ENCODE measurements at regions not wholly inside any gene's neighbourhood (a gene's known extent, or its start where the extent isn't known, plus 50 kb on each side); places are given as distances from the start of the nearest gene placed in this dataset.
"Not testable (repeated sequence)": the region's sequence is repeated elsewhere in the genome, so short reads cannot be mapped to it uniquely, and the experiment has no call there.

- Histone ChIP-seq H3K9me1 (ENCODE audit: control insufficient read depth, extremely low read depth, insufficient read depth, low read length) (no peaks in the 10 kb centered on the region), H3K36me3 (ENCODE audit: control insufficient read depth in 2 of 2, extremely low read depth in 1 of 2, insufficient read depth in 2 of 2, low read length in 2 of 2) (no peaks in the 10 kb centered on the region), H3K79me2 (ENCODE audit: control insufficient read depth, insufficient read depth, low read length) (no peaks in the 10 kb centered on the region), H3K9ac (ENCODE audit: control insufficient read depth, extremely low read depth, insufficient read depth, low read length) (no peak overlapping the region), H3K4me2 (ENCODE audit: control insufficient read depth, extremely low read depth, insufficient read depth, low read depth, low read length) (no peak overlapping the region), H2AFZ (ENCODE audit: control insufficient read depth, low read length) (no peak overlapping the region), H3K27ac (ENCODE audit: control insufficient read depth, insufficient read depth, low read length) (no peak overlapping the region), H3K4me3 (ENCODE audit: control insufficient read depth in 2 of 3, extremely low read depth in 1 of 3, insufficient read depth in 2 of 3, low read depth in 1 of 3, low read length in 3 of 3) (no peak overlapping the region), H3K9me3 (ENCODE audit: control insufficient read depth, low read depth, low read length) (no peaks in the 10 kb centered on the region), H4K20me1 (ENCODE audit: control insufficient read depth, extremely low read depth, insufficient read depth, low read length) (no peaks in the 10 kb centered on the region), H3K4me1 (ENCODE audit: control insufficient read depth, extremely low read depth, insufficient read depth, low read length) (peaks cover 10% of the 10 kb centered on the region), H3K27me3 (ENCODE audit: control insufficient read depth, extremely low read depth, insufficient read depth, low read length) (no peaks in the 10 kb centered on the region)
- DNase-seq (ENCODE audit: low read depth, low spot score) (no peak), FAIRE-seq (no peak)
- TF ChIP-seq, protein P1, sequence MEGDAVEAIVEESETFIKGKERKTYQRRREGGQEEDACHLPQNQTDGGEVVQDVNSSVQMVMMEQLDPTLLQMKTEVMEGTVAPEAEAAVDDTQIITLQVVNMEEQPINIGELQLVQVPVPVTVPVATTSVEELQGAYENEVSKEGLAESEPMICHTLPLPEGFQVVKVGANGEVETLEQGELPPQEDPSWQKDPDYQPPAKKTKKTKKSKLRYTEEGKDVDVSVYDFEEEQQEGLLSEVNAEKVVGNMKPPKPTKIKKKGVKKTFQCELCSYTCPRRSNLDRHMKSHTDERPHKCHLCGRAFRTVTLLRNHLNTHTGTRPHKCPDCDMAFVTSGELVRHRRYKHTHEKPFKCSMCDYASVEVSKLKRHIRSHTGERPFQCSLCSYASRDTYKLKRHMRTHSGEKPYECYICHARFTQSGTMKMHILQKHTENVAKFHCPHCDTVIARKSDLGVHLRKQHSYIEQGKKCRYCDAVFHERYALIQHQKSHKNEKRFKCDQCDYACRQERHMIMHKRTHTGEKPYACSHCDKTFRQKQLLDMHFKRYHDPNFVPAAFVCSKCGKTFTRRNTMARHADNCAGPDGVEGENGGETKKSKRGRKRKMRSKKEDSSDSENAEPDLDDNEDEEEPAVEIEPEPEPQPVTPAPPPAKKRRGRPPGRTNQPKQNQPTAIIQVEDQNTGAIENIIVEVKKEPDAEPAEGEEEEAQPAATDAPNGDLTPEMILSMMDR (optimal IDR thresholded peaks at IDR 0.05 in 1 of 3, IDR thresholded peaks at IDR 0.05 in 1 of 3, conservative IDR thresholded peaks at IDR 0.05 in 1 of 3; ENCODE audit: extremely low read depth in 1 of 3, insufficient read depth in 2 of 3, low read length in 3 of 3), result no peak
- TF ChIP-seq EZH2 (IDR thresholded peaks at IDR 0.05; ENCODE audit: low read length), result no peak
- dilution Hi-C loops (cut with MboI; ENCODE audit: extremely low pct_ligation_motif_present, low sequenced_read_pairs), result no loop called here
Measured at GRCh38 chr10:21421016-21421415, 104.5 kb downstream of the SKIDA1 start.

- H3K27me3 ChIP-seq (ENCODE audit: control insufficient read depth, extremely low read depth, insufficient read depth, low read length); H4K20me1 ChIP-seq (ENCODE audit: control insufficient read depth, extremely low read depth, insufficient read depth, low read length); H3K4me3 ChIP-seq (ENCODE audit: control insufficient read depth in 2 of 3, extremely low read depth in 1 of 3, insufficient read depth in 2 of 3, low read depth in 1 of 3, low read length in 3 of 3); H2AFZ ChIP-seq (ENCODE audit: control insufficient read depth, low read length); H3K36me3 ChIP-seq (ENCODE audit: control insufficient read depth in 2 of 2, extremely low read depth in 1 of 2, insufficient read depth in 2 of 2, low read length in 2 of 2); DNase-seq (ENCODE audit: low read depth, low spot score); H3K4me1 ChIP-seq (ENCODE audit: control insufficient read depth, extremely low read depth, insufficient read depth, low read length); H3K9ac ChIP-seq (ENCODE audit: control insufficient read depth, extremely low read depth, insufficient read depth, low read length); H3K4me2 ChIP-seq (ENCODE audit: control insufficient read depth, extremely low read depth, insufficient read depth, low read depth, low read length); H3K79me2 ChIP-seq (ENCODE audit: control insufficient read depth, insufficient read depth, low read length); H3K9me3 ChIP-seq (ENCODE audit: control insufficient read depth, low read depth, low read length); H3K9me1 ChIP-seq (ENCODE audit: control insufficient read depth, extremely low read depth, insufficient read depth, low read length); dilution Hi-C loops (cut with MboI; ENCODE audit: extremely low pct_ligation_motif_present, low sequenced_read_pairs); FAIRE-seq: not testable (repeated sequence)
- H3K27ac ChIP-seq (ENCODE audit: control insufficient read depth, insufficient read depth, low read length), result peak overlapping the region; percentile 20
Measured at GRCh38 chr10:21418981-21419576, 106.4 kb downstream of the SKIDA1 start.

- Histone ChIP-seq H3K9ac (ENCODE audit: control insufficient read depth, extremely low read depth, insufficient read depth, low read length) (no peak overlapping the region), H3K9me3 (ENCODE audit: control insufficient read depth, low read depth, low read length) (no peaks in the 10 kb centered on the region), H3K4me1 (ENCODE audit: control insufficient read depth, extremely low read depth, insufficient read depth, low read length) (peaks cover 10% of the 10 kb centered on the region), H3K79me2 (ENCODE audit: control insufficient read depth, insufficient read depth, low read length) (no peaks in the 10 kb centered on the region), H2AFZ (ENCODE audit: control insufficient read depth, low read length) (no peak overlapping the region), H3K27me3 (ENCODE audit: control insufficient read depth, extremely low read depth, insufficient read depth, low read length) (no peaks in the 10 kb centered on the region), H3K36me3 (ENCODE audit: control insufficient read depth in 2 of 2, extremely low read depth in 1 of 2, insufficient read depth in 2 of 2, low read length in 2 of 2) (no peaks in the 10 kb centered on the region), H3K4me3 (ENCODE audit: control insufficient read depth in 2 of 3, extremely low read depth in 1 of 3, insufficient read depth in 2 of 3, low read depth in 1 of 3, low read length in 3 of 3) (no peak overlapping the region), H4K20me1 (ENCODE audit: control insufficient read depth, extremely low read depth, insufficient read depth, low read length) (no peaks in the 10 kb centered on the region), H3K27ac (ENCODE audit: control insufficient read depth, insufficient read depth, low read length) (no peak overlapping the region), H3K9me1 (ENCODE audit: control insufficient read depth, extremely low read depth, insufficient read depth, low read length) (no peaks in the 10 kb centered on the region), H3K4me2 (ENCODE audit: control insufficient read depth, extremely low read depth, insufficient read depth, low read depth, low read length) (no peak overlapping the region)
- TF ChIP-seq EZH2 (IDR thresholded peaks at IDR 0.05; ENCODE audit: low read length), result no peak
- TF ChIP-seq, protein P1 (optimal IDR thresholded peaks at IDR 0.05 in 1 of 3, IDR thresholded peaks at IDR 0.05 in 1 of 3, conservative IDR thresholded peaks at IDR 0.05 in 1 of 3; ENCODE audit: extremely low read depth in 1 of 3, insufficient read depth in 2 of 3, low read length in 3 of 3), result no peak
- DNase-seq (ENCODE audit: low read depth, low spot score), result no peak
- dilution Hi-C loops (cut with MboI; ENCODE audit: extremely low pct_ligation_motif_present, low sequenced_read_pairs), result no loop called here
- FAIRE-seq, result no peak
Measured at GRCh38 chr10:21417172-21417712, 108.2 kb downstream of the SKIDA1 start.

Data from keratinocyte (primary cell).